OCI-LY7 (cell line): ENCODE measurements at regions not wholly inside any gene's neighbourhood (a gene's known extent, or its start where the extent isn't known, plus 50 kb on each side); places are given as distances from the start of the nearest gene placed in this dataset.

Source experiments
- BruUV-seq: library from RNA; stranded (reverse); fragments of 400-500 nt; replicated peaks from 2 replicates; lab custom pipeline; 2021; lab: Mats Ljungman, UMichigan
- CTCF ChIA-PET: fragments of 300-600 bp; sonication (Branson Sonifier 250); formaldehyde crosslinking; loops from one replicate; lab custom pipeline; 2022; ENCODE audit warnings: antibody characterized with exemption; ENCODE audit not compliant: unreplicated experiment; lab: Charles Lee
- POLR2A ChIA-PET: fragments of 300-600 bp; sonication (Branson Sonifier 250); formaldehyde crosslinking; loops from one replicate; lab custom pipeline; 2022; ENCODE audit warnings: antibody characterized with exemption; lab: Charles Lee
- DNase-seq: peaks from one replicate; pipeline ENCODE4 v3.0.0-alpha.2; 2015; ENCODE audit warnings: low spot score
- H2AFZ ChIP-seq: fragments of 200-600 bp; sonication (generic), shearing (Covaris generic); 2 replicates; pipeline ENCODE4 v1.6.1; 2014; ENCODE audit warnings: mild to moderate bottlenecking, antibody characterized with exemption, low read length, moderate library complexity
- H3K27ac ChIP-seq: fragments of 200-600 bp; sonication (generic); 2 replicates; pipeline ENCODE4 v1.5.1; 2014; ENCODE audit warnings: mixed run types, low read depth, mild to moderate bottlenecking, moderate library complexity, low read length, inconsistent platforms; ENCODE audit not compliant: poor library complexity, severe bottlenecking
- H3K36me3 ChIP-seq: fragments of 200-600 bp; sonication (generic); 2 replicates; pipeline ENCODE4 v1.6.1; 2014; ENCODE audit warnings: mild to moderate bottlenecking, antibody characterized with exemption, low read length, moderate library complexity, mixed read lengths; ENCODE audit not compliant: insufficient read depth
- H3K4me1 ChIP-seq: fragments of 200-600 bp; sonication (generic); 2 replicates; pipeline ENCODE4 v1.5.1; 2014; ENCODE audit warnings: mild to moderate bottlenecking, low read length; ENCODE audit not compliant: insufficient read depth, poor library complexity, severe bottlenecking
- H3K4me2 ChIP-seq: fragments of 200-600 bp; sonication (generic); 2 replicates; pipeline ENCODE4 v1.6.1; 2014; ENCODE audit warnings: mild to moderate bottlenecking, low read length
- H3K4me3 ChIP-seq: fragments of 200-600 bp; sonication (generic); 2 replicates; pipeline ENCODE4 v1.5.1; 2014; ENCODE audit warnings: mild to moderate bottlenecking, low read depth, low read length; ENCODE audit not compliant: poor library complexity, severe bottlenecking
- H3K79me2 ChIP-seq: fragments of 200-600 bp; sonication (generic); 2 replicates; pipeline ENCODE4 v1.6.1; 2016; ENCODE audit warnings: low read depth, mild to moderate bottlenecking, low read length, moderate library complexity, mixed read lengths; ENCODE audit not compliant: insufficient read depth
- H3K9me2 ChIP-seq: fragments of 200-600 bp; sonication (generic); 2 replicates; pipeline ENCODE4 v1.6.1; 2016; ENCODE audit warnings: mild to moderate bottlenecking, low read length, mixed read lengths; ENCODE audit not compliant: insufficient read depth
- H3K9me3 ChIP-seq: fragments of 200-600 bp; sonication (generic); 2 replicates; pipeline ENCODE4 v1.6.1; 2014; ENCODE audit warnings: mild to moderate bottlenecking, mixed run types, low read length, mixed read lengths
- H4K20me1 ChIP-seq: fragments of 200-600 bp; sonication (generic); 2 replicates; pipeline ENCODE4 v1.6.1; 2014; ENCODE audit warnings: mild to moderate bottlenecking, antibody characterized with exemption, low read length, moderate library complexity, mixed read lengths; ENCODE audit not compliant: insufficient read depth
- EZH2phosphoT487 ChIP-seq: fragments of 200-600 bp; sonication (generic); IDR thresholded peaks from 2 replicates; pipeline ENCODE4 v1.6.1; 2018; ENCODE audit warnings: low read depth, borderline replicate concordance, mild to moderate bottlenecking, mixed run types, antibody characterized with exemption, low read length, moderate library complexity, mixed read lengths
- intact Hi-C: fragments of 100-400 bp; cut with micrococcal nuclease; formaldehyde crosslinking; loops from one replicate; pipeline ENCODE4 v1.10.0; 2022; ENCODE audit not compliant: unreplicated experiment
- TF ChIP-seq, protein P1 (sequence below): fragments of 200-600 bp; sonication (generic); conservative IDR thresholded peaks from 2 replicates; pipeline ENCODE4 v1.5.1; 2014; ENCODE audit warnings: mild to moderate bottlenecking, antibody characterized with exemption, low read length, moderate library complexity, mixed read lengths

DNA sequence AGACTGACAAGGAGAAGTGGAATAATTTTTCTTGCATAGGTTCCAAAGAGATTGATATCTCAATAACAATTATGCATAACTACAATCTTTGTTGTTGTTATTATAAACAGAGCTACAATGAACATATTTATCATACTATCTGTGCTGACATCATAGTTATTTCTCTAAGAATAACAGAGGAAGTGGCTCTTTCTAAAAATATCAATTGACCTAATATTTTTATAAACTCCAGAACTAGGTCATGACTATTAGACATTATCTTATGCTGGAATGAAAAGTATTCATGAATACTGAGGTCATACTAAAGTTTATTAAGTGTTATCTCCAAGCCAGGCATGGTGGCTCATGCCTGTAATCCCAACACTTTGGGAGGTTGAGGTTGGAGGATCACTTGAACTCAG lies 114.1 kb downstream of the DCLK3 start:
- POLR2A ChIA-PET, result no interaction called here
- no peak overlapping the region for H3K4me2 ChIP-seq
- TF ChIP-seq EZH2phosphoT487, result no peak
- TF ChIP-seq, protein P1, sequence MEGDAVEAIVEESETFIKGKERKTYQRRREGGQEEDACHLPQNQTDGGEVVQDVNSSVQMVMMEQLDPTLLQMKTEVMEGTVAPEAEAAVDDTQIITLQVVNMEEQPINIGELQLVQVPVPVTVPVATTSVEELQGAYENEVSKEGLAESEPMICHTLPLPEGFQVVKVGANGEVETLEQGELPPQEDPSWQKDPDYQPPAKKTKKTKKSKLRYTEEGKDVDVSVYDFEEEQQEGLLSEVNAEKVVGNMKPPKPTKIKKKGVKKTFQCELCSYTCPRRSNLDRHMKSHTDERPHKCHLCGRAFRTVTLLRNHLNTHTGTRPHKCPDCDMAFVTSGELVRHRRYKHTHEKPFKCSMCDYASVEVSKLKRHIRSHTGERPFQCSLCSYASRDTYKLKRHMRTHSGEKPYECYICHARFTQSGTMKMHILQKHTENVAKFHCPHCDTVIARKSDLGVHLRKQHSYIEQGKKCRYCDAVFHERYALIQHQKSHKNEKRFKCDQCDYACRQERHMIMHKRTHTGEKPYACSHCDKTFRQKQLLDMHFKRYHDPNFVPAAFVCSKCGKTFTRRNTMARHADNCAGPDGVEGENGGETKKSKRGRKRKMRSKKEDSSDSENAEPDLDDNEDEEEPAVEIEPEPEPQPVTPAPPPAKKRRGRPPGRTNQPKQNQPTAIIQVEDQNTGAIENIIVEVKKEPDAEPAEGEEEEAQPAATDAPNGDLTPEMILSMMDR, result no peak

DNA sequence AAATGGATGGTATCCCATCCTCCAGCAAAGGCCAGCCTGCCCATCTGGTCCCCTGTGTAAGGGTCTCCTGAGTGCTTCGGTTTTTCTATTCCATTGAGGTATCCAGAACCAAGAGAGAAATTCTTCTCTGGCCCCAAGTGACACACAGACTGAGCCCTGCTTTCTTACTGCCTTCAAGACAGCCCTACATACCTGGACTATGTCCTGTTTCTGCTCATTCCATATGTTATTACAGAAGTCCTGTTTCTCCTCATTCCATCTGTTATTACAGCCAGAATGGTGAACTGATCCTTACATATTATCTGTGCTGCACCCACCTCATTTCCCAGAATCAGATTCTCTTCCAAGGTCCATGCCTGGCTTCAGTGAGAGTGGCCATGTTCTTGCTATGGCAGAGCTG lies 115.2 kb downstream of the DCLK3 start:
- Histone ChIP-seq H3K9me3 (no peaks in the 10 kb centered on the region), H3K27ac (no peak overlapping the region), H3K4me2 (no peak overlapping the region), H4K20me1 (no peaks in the 10 kb centered on the region), H2AFZ (no peak overlapping the region), H3K9me2 (no peaks in the 10 kb centered on the region), H3K36me3 (no peaks in the 10 kb centered on the region), H3K4me3 (no peak overlapping the region), H3K79me2 (no peaks in the 10 kb centered on the region), H3K4me1 (no peaks in the 10 kb centered on the region)
- TF ChIP-seq, protein P1, result no peak
- no peak for TF ChIP-seq EZH2phosphoT487
- intact Hi-C loops, result no loop called here
- no peak for DNase-seq
- no TSS peak for BruUV-seq
- POLR2A ChIA-PET, result no interaction called here
- CTCF ChIA-PET, result no interaction called here

More for the DNA sequence above, 114.1 kb downstream of the DCLK3 start:
- no peak overlapping the region for H3K4me3 ChIP-seq
- no peaks in the 10 kb centered on the region for H3K9me2 ChIP-seq
- no peaks in the 10 kb centered on the region for H4K20me1 ChIP-seq
- no peak overlapping the region for H2AFZ ChIP-seq
- BruUV-seq, result no TSS peak
- no peak for DNase-seq
- H3K9me3 ChIP-seq, result no peaks in the 10 kb centered on the region
- no peaks in the 10 kb centered on the region for H3K79me2 ChIP-seq
- intact Hi-C loops, result no loop called here
- no peaks in the 10 kb centered on the region for H3K36me3 ChIP-seq
- H3K27ac ChIP-seq, result no peak overlapping the region
- H3K4me1 ChIP-seq, result no peaks in the 10 kb centered on the region
- CTCF ChIA-PET, result no interaction called here

DNA sequence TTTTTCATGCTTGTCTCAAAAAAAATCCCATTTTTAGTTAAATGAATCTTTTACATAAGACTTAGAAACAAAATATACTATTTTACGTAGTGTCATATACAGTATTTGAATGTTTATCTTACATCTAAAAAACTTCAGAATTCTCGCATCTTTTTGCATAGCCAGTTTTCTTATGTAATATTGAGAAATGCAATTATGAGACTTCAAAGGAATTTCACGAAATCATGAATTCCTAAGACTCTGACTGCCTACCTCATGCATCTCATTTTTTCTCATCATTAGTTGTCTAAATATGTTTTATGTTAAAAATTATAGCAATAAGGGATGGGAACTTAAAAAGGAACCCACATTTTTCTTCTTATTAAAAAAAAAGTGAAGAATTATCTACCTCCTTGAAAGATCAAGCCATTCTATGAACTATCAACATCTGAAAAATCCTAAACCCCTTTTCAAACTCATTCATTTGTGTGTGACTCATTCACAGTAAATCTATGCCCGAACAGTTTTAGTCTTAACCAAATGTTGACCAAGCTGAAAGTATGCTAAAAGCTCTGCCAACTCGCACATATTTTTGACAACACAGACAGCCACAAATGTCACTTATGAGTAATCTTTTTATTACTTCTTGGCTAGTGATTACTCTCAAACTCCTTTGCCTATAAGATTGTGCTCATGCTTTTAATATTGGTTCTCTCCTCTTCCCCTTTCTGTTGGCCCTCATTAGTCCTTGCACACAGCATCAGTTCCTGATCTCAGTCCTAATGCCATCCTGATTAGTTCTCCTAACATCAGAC lies 115.9 kb downstream of the DCLK3 start:
- no peak overlapping the region for H3K4me3 ChIP-seq
- H3K36me3 ChIP-seq, result no peaks in the 10 kb centered on the region
- ChIA-PET POLR2A (interaction anchor here (1.0 kb wide), 1 partner anchor 342 kb away, joined by 3 read pairs; no protein-coding TSS in a partner anchor), CTCF (no interaction called here)
- intact Hi-C loops, result no loop called here
- H3K9me3 ChIP-seq, result no peaks in the 10 kb centered on the region
- no peaks in the 10 kb centered on the region for H3K4me1 ChIP-seq
- no peak for DNase-seq
- no peak overlapping the region for H2AFZ ChIP-seq
- no peaks in the 10 kb centered on the region for H3K9me2 ChIP-seq
- H3K4me2 ChIP-seq, result no peak overlapping the region
- no TSS peak for BruUV-seq
- H3K79me2 ChIP-seq, result no peaks in the 10 kb centered on the region
- TF ChIP-seq EZH2phosphoT487, result no peak
- TF ChIP-seq, protein P1, result no peak
- no peaks in the 10 kb centered on the region for H4K20me1 ChIP-seq
- H3K27ac ChIP-seq, result no peak overlapping the region
